ENCODE measurements at regions not wholly inside any gene's neighbourhood (a gene's known extent, or its start where the extent isn't known, plus 50 kb on each side); places are given as distances from the start of the nearest gene placed in this dataset.

GRCh38 chr4:138487670-138488069 lies 245.5 kb upstream of the SLC7A11 start:
- no peak for TF ChIP-seq POLR2AphosphoS5 (IDR thresholded peaks at IDR 0.05)

GRCh38 chr4:138487230-138487629 lies 245.1 kb upstream of the SLC7A11 start:
- H3K27ac ChIP-seq (replicated peaks in 1 of 4) = no peak overlapping the region
- no peak for DNase-seq (ENCODE audit: extremely low spot score)
- no peaks in the 10 kb centered on the region for H3K9me3 ChIP-seq
- no peaks in the 10 kb centered on the region for H3K36me3 ChIP-seq
- 23% methylated on average over 2 of the region's 2 CpGs for WGBS
- H3K4me3 ChIP-seq = no peak overlapping the region
- H3K27me3 ChIP-seq = no peaks in the 10 kb centered on the region
- TF ChIP-seq EP300 (IDR thresholded peaks at IDR 0.05) = no peak
- intact Hi-C loops (cut with DNase I) = no loop called here
- H3K4me1 ChIP-seq = peaks cover 3 to 22% (median 14%) of the 10 kb centered on the region in 4 donors

More at GRCh38 chr4:138487670-138488069, 245.5 kb upstream of the SLC7A11 start:
- DNase-seq (ENCODE audit: extremely low spot score) = no peak
- Histone ChIP-seq H3K36me3 (no peaks in the 10 kb centered on the region), H3K27ac (replicated peaks in 1 of 4) (no peak overlapping the region), H3K4me3 (no peak overlapping the region), H3K9me3 (no peaks in the 10 kb centered on the region), H3K27me3 (no peaks in the 10 kb centered on the region), H3K4me1 (peaks cover 3 to 22% (median 14%) of the 10 kb centered on the region in 4 donors)
- 36% methylated on average over 4 of the region's 4 CpGs for WGBS
- intact Hi-C loops (cut with DNase I) = no loop called here

- no peak for TF ChIP-seq POLR2AphosphoS5 (IDR thresholded peaks at IDR 0.05)
- no peak for TF ChIP-seq CTCF (IDR thresholded peaks at IDR 0.05)
- no peak for TF ChIP-seq EP300 (IDR thresholded peaks at IDR 0.05)
- no peak for TF ChIP-seq POLR2A (IDR thresholded peaks at IDR 0.05; ENCODE audit: low read depth)
- H3K9me3 ChIP-seq = no peaks in the 10 kb centered on the region
- no peak overlapping the region for H3K4me3 ChIP-seq
- no peaks in the 10 kb centered on the region for H3K27me3 ChIP-seq
- H3K36me3 ChIP-seq = no peaks in the 10 kb centered on the region
- H3K4me1 ChIP-seq = peaks cover 3 to 22% (median 14%) of the 10 kb centered on the region in 4 donors
- no peak for DNase-seq (ENCODE audit: extremely low spot score)
- intact Hi-C loops (cut with DNase I) = no loop called here
- WGBS = 100% methylated on average over 3 of the region's 3 CpGs
- no peak overlapping the region for H3K27ac ChIP-seq (replicated peaks in 1 of 4)
Measured at GRCh38 chr4:138485498-138485897, 243.3 kb upstream of the SLC7A11 start.

- Histone ChIP-seq H3K4me3 (no peak overlapping the region), H3K9me3 (no peaks in the 10 kb centered on the region), H3K4me1 (no peaks in the 10 kb centered on the region), H3K36me3 (no peaks in the 10 kb centered on the region), H3K27me3 (no peaks in the 10 kb centered on the region), H3K27ac (replicated peaks in 1 of 4) (no peak overlapping the region)
- intact Hi-C loops (cut with DNase I) = no loop called here
- no peak for TF ChIP-seq CTCF (IDR thresholded peaks at IDR 0.05)
- no peak for TF ChIP-seq EP300 (IDR thresholded peaks at IDR 0.05)
- TF ChIP-seq POLR2A (IDR thresholded peaks at IDR 0.05; ENCODE audit: low read depth) = no peak
- no peak for TF ChIP-seq POLR2AphosphoS5 (IDR thresholded peaks at IDR 0.05)
- DNase-seq (ENCODE audit: extremely low spot score) = no peak
- 81% methylated on average over 1 of the region's 1 CpG for WGBS
Measured at GRCh38 chr4:138475116-138475515, 233.0 kb upstream of the SLC7A11 start.

GRCh38 chr4:138473339-138473738 lies 231.2 kb upstream of the SLC7A11 start:
- WGBS = 96% methylated on average over 4 of the region's 4 CpGs
- no peaks in the 10 kb centered on the region for H3K36me3 ChIP-seq
- intact Hi-C loops (cut with DNase I) = no loop called here
- no peak for DNase-seq (ENCODE audit: extremely low spot score)
- no peak for TF ChIP-seq POLR2AphosphoS5 (IDR thresholded peaks at IDR 0.05)
- no peak for TF ChIP-seq POLR2A (IDR thresholded peaks at IDR 0.05; ENCODE audit: low read depth)
- no peak for TF ChIP-seq EP300 (IDR thresholded peaks at IDR 0.05)
- TF ChIP-seq CTCF (IDR thresholded peaks at IDR 0.05) = no peak
- H3K4me1 ChIP-seq = no peaks in the 10 kb centered on the region
- no peak overlapping the region for H3K4me3 ChIP-seq
- no peaks in the 10 kb centered on the region for H3K27me3 ChIP-seq
- no peak overlapping the region for H3K27ac ChIP-seq (replicated peaks in 1 of 4)
- H3K9me3 ChIP-seq = no peaks in the 10 kb centered on the region

Data from esophagus muscularis mucosa (tissue), 4 donors.